ENCODE measurements at regions not wholly inside any gene's neighbourhood (a gene's known extent, or its start where the extent isn't known, plus 50 kb on each side); places are given as distances from the start of the nearest gene placed in this dataset.
"Not testable (repeated sequence)": the region's sequence is repeated elsewhere in the genome, so short reads cannot be mapped to it uniquely, and the experiment has no call there.

DNA sequence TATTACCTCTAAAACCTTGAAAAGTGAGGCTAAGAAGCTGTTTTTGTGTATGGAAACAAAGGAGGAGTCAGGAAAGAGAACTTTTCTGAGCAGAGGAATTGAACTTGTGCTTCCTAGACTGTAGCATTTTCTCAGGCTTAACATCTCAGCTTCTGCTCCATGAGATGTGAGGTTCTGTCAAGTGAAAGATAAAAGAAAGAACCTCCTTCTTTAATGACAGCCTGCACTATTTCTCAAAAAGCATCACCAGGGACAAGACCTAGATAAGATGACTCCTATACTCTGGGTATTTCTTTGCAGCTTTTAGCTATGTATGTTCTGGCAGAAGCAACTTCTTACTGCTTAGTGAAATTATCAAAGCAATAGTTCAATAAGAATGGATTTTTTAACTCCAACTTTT lies 87.6 kb upstream of the KCNQ5 start:
- DNase-seq = no peak

DNA sequence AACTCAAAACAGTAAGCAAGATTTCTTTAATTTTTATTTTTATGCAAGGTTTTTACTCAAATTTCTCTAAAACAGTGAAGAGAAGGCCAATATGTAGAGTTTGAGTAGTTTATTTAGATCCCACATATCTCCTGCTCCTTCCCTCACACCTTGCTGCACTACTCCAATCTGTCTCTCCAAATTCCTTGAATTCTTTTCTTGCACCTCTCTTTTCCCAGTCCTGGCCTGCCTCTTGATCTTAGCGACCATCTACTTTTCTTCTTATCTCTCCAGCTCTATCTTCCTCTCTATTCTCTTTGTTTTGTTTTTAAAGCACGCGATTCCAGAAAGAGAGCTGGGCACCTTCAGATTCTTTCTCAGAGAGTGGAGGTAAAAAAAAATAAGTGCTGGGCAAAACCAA lies 86.7 kb upstream of the KCNQ5 start:
- no peak for DNase-seq

DNA sequence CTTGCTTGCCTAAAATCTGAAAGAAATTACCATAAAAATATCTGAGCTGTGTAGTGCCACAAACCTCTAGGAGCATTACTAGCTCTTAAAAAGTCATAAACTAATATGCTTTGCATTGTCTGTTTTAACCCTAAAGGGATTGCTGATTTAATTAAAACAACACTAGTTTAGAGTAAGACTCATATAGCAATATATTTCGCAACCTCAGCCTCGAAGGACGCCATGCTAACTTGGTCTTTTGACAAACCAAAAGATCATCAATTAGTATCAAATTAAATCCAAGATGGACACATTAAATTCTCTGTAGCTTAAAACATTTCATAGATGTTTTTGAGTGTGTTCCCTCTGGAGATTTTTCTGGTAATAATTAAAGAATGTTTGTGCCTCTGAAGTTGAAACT lies 74.8 kb upstream of the KCNQ5 start:
- DNase-seq = no peak

DNA sequence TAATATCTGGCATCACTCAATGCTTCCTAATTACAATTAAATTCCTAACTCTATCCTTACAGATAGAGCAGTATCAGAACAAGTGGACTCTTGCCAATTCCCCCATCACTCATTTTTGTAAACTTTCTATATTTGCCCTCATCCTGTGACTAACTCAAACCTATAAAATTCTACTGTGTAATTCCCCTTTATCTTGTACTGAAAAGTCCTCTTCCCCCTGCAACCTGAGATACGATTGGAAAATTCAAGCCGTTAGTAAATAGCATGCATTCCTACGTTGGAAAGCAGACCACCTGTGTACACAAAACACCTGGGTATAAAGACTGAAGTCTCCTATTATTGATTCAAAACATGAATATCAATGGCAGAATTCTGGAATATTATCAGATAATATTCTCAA lies 70.4 kb upstream of the KCNQ5 start:
- DNase-seq = peak in 1 of 2 experiments; percentile 14

DNA sequence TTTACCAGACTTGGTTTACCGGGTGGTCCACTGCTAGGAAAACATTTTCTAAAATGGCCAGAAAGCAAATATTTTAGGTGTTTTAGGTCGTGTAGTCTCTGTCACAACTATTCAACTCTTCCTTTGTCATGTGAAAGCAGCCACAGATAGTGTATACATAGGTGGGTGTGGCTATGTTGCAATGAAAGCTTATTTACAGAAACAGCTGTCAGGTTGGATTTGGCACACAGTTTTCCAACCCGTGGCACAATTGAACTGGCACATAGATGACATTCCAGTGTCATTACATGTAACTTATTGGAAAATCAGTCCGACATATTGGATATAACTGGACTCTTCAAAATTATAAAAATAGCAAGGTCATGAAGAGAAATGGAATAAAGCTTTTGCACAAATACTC lies 68.9 kb upstream of the KCNQ5 start:
- peak; percentile 33 to 65 for DNase-seq

DNA sequence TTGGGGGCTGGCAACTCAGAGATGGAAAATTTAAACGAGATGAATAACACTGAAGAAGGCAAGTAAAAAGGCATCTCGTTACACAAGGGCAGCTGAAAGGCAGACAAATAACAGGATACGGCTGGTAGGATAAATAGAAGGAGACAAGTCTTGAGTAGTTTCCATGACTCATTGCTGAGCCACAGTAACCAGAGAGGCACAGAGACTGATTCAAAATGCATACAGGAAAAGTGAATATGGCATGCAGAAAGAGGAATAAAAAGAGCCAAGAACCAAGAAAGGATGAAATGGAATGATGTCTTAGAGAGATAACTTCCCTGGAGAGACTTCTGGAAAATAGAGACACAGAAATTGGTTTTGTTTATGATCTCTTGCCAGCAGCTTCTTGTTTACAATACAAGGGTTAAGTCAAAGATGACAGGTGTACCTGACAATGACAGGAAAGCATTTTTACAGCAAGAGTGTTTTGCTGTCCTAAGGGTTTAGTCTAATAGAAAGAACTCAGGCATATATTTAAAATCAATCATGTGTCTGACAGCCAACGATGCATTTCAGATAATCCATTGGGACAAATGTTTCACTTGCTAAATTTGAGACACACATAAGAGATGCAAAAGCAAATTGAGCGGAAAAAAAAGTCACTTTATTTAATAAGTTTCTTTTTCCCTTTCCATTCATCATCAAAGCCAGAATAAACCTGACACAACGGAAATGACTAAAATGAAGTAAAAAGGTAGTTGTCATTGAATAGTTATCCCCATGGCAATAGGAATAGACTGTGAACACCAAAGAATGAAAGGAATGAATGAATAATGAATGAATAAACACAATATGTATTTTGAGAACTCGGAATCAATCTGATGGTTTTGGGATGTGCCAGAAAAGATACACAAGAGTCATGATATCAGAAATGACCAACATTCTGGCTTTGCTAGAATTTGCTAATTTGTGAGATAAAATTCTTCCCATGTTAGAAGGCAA lies 68.0 kb upstream of the KCNQ5 start:
- DNase-seq = peak; percentile 54 to 74

DNA sequence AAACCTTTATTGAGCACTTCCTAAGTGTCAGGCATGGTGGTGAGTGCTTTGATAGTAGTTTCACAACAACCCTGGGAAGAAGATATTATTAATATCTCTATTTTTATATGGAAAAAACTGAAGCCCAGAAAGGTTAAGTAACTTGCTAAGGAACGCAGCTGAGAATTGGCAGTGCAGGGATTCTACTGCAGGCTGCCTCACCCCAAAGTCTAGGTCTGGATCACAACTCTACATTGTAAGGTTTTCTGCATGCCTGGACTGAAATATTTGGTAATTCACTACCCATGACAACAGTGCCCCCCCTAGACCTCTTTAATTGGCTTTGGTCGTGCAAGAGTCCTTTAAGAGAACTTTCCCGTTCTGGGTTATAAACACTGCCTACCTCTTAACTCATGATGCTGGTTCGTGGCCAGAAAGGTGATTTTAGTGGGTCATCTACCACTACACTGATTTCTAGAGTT lies 67.1 kb upstream of the KCNQ5 start:
- peak in 1 of 2 experiments; percentile 28 for DNase-seq

DNA sequence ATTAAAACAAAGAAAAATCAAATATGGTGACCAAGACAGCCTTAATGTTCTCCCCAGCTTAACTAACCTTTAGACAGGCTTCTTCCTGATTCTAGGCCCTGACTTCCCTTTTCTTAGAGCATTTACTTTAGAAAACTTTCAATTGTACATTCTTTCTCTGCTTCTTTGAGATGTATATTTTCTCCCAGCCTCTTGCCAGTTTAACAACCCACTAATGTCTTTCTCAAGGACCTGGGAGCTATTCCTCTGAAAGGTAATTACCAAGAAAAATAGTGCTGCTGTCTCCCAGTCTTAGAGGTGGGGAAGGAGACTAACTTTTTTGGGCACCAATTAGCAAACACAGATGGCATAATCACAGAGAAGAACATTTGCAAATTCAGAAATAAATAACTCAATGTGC lies 62.8 kb upstream of the KCNQ5 start:
- DNase-seq = no peak

DNA sequence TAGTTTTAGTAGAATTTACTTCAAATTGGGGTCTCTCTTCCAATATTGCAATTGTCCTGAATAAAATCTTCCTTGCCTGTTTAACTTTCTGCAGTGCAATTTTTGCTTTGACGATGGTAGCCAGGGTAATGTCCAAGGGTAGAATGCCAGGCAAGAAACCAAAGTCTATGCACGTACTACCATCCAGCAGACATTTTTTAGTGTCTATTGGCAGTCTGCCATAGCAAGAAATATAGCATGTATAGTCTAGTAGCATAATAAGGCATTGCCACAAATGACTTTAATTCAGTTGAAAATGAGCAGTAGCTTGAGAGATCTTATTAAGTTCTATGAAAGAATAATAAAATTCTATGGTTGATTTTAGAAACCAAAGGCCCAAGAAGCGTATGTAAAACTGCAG lies 62.3 kb upstream of the KCNQ5 start:
- no peak for DNase-seq

DNA sequence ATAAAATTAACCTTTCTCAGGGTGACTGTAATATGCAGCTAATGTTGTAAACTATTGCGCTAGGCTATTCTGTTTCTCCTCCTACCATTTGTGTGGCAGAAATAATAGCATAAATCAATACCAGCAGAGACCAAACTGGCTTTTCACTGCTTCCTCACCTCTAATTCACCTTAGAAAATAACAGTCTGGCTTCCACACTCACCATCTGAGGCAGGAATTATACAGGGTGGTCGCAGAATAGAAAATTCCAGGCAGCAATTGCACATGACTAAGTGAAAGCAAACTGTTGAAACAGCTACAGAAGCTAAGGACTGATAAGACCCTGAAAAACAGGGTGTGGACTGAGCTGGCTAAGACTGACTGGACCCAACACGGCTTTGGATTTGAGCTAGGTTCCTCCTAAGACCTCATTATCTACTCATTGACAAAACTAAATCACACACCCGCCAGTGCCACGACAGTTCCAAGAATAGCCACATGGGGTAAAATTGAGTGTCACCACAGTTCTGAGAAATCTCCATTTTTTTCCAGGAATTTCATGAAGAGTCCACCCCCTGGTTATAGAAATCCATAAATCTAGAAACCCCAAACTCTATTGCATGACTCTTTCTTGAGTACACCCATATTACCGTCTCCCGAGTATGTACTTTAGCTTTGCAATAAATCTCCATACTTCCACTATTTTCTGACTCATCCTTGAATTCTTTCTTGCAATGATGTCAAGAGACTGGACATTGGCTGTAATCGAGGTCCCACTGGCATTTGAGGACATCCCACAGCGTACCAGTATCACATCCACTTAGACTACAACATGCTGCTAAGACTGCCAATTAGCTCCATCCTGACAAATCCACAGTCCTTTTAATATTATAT lies 60.9 kb upstream of the KCNQ5 start:
- DNase-seq = no peak

DNA sequence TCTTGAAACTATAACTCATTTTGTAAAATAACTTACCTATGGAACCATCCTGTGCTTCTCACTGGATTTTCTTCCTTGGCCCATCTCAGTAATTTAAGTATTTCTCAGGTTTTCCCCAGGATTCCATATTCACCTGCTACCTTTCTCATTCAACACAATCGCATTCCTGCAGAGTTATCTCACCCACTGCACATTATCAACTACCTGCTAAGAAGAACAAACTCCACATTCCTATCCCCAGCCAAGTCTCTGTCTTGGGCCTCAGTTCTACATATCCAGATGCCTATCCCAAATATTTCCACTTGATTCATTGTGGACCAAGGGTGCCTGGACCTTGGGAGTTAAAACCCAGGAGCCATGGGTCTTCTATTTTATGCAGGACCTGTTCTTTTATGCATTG lies 60.2 kb upstream of the KCNQ5 start:
- DNase-seq = no peak

DNA sequence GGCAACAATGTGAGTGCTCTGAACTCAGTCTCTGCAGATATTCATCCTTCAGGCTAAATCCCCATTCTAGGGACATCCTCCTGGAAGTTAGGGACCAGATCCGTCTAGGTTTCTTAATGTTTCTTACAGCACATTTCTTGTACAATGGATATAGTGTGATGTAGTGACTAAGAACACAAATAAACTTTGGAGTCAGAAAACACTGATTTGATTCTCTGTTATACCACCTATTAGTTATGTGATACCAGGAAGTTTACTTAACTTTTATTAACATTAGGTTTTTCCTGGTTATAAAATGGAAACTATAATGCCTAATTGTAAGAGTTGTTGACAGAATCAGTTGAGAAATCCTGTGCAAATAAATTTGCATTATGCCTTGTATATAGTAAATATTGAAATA lies 57.6 kb upstream of the KCNQ5 start:
- DNase-seq = no peak

DNA sequence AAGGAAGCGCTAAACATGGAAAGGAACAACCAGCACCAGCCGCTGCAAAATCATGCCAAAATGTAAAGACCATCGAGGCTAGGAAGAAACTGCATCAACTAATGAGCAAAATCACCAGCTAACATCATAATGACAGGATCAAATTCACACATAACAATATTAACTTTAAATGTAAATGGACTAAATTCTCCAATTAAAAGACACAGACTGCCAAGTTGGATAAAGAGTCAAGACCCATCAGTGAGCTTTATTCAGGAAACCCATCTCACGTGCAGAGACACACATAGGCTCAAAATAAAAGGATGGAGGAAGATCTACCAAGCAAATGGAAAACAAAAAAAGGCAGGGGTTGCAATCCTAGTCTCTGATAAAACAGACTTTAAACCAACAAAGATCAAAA lies 49.9 kb upstream of the KCNQ5 start:
- DNase-seq = not testable (repeated sequence)

Data from SHP77 (cell line).